Epithelial cell of esophagus (primary cell): ENCODE measurements at regions not wholly inside any gene's neighbourhood (a gene's known extent, or its start where the extent isn't known, plus 50 kb on each side); places are given as distances from the start of the nearest gene placed in this dataset.
"Not testable (repeated sequence)": the region's sequence is repeated elsewhere in the genome, so short reads cannot be mapped to it uniquely, and the experiment has no call there.

Experiments
- DNase-seq: peaks from one replicate; pipeline ENCODE4 v3.0.0; 2010; ENCODE audit warnings: low read depth
- H3K4me3 ChIP-seq: 2 replicates; pipeline ENCODE4 v1.5.1; 2011; ENCODE audit warnings: mild to moderate bottlenecking, low read length, control low read depth
- TF ChIP-seq, protein P1 (sequence below): IDR thresholded peaks from 2 replicates; pipeline ENCODE4 v1.5.1; 2011; ENCODE audit warnings: low read depth, mild to moderate bottlenecking, low read length, control low read depth, inconsistent platforms; ENCODE audit not compliant: insufficient read depth; ENCODE audit errors: missing control alignments

DNA sequence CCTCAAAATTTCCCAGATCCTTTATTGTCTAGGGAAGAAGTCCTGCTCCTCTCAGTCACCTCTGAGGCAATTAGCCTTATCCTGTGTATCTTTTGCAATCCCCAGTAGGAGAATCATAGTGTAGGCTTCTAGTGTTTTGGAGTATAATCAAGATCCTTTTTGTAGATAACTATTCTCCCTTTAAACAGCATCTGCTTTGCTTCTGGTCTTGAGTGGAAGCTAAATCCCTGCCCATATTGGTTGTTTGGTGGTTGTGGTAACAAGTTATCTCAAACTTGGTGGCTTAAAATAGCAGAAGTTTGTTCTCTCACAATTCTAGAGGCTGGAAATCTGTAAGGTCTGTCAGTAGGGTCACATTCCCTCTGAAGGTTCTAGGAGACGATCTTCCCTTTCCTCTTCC, 217.5 kb upstream of the RASGRP1 start:
- TF ChIP-seq, protein P1, sequence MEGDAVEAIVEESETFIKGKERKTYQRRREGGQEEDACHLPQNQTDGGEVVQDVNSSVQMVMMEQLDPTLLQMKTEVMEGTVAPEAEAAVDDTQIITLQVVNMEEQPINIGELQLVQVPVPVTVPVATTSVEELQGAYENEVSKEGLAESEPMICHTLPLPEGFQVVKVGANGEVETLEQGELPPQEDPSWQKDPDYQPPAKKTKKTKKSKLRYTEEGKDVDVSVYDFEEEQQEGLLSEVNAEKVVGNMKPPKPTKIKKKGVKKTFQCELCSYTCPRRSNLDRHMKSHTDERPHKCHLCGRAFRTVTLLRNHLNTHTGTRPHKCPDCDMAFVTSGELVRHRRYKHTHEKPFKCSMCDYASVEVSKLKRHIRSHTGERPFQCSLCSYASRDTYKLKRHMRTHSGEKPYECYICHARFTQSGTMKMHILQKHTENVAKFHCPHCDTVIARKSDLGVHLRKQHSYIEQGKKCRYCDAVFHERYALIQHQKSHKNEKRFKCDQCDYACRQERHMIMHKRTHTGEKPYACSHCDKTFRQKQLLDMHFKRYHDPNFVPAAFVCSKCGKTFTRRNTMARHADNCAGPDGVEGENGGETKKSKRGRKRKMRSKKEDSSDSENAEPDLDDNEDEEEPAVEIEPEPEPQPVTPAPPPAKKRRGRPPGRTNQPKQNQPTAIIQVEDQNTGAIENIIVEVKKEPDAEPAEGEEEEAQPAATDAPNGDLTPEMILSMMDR = no peak

DNA sequence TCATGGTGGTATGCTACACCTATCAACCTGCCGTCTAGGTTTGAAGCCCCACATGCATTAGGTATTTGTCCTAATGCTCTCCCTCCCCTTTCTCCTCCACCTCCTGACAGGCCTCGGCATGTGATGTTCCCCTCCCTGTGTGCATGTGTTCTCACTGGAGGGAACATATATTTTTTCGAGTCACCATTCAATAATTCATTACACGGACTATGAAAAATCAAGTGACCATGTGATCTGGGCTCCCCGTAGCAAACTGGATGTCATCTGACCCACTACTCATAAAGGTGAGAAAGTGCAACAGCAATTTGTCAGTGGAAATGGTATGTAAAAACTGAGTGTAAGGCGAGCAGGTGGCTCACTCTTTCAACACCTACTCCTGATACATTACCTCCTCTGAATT, 224.3 kb upstream of the RASGRP1 start:
- peak; percentile 6 for DNase-seq
- TF ChIP-seq, protein P1 = no peak
- H3K4me3 ChIP-seq = no peak overlapping the region

More for the DNA sequence above, 217.5 kb upstream of the RASGRP1 start:
- DNase-seq = no peak
- H3K4me3 ChIP-seq = no peak overlapping the region

DNA sequence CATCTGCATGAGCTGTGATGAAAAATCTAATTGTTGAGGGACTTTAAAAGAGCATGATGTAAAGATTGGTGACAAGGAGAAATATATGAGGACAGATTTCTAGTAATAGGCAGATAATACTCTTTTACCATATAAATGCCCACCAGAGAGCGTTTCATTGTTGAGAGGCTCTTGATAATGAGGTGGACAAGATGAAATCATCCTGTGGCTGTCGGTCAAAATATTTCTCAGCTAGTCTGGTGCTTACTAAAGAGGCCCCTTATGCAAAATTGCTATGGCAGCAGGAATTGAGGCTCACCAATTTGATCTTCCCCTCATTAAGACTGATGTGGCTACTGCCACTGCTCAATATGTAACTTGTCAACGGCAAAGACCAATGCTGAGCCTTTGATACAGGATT, 225.0 kb upstream of the RASGRP1 start:
- no peak overlapping the region for H3K4me3 ChIP-seq
- TF ChIP-seq, protein P1 = no peak
- DNase-seq = no peak

DNA sequence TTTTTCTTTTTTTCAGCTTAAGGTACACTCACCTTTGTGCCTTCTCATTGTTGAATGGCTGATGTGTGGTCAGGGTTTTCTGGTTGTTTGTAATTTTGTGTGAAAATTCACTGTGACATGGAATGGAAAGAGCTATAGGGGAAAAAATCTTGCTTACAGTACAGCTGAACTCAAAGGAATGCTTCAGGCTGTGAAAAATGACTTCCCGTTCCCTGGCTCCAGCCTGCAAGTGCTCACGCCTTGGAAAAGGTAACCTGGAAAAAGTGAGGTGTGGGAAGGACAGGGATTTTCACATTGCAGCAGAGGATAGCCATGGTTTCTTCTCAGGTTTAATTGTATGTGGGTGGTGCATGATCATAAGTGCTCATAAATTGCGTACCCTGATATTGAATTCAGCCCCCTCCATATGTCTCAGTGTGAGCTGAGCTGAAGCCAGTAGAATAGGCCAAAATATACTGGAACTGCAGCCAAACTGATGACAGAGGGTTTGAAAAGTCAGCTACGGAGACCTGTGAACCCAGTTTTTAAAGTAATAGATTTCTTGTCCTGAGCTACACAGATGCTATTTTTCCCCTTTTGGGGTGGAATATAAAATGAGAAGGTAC, 228.7 kb upstream of the RASGRP1 start:
- no peak for DNase-seq
- TF ChIP-seq, protein P1 = no peak

DNA sequence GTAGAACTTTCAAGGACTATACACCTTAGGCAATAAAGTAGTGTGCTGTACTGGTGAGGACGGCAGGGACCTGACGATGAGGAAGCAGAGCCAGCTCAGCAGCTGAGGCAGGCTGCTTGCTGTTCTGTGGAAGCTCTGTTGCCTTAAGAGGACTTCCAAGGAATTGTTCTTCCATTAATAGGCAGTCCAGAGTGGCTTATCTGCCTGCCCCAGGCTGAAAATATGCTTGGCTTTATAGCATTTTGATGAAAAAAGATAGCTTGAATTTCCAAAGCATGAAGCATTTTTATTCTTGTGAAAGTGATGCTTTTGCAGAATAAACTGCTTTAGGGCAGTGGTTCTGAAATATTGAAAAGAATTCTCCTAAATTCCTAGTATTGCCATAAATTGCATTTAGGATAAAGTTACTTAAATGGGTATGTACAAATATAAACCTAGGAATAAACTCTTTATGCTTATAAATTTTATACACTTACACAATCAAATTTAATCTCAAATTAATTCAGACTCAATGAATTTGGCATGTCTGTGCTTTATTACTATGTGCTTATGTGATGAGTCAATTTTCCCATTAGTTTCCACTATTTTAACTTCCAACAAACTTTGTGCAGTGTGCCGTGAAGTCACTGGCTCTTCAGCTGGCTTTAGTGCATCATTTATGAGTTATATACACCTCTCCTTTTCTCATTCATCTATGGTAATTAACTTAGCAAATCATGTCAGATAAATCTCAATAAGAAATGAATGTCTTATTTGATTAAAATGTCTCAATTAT, 231.0 kb upstream of the RASGRP1 start:
- TF ChIP-seq, protein P1 = no peak
- DNase-seq = no peak
- H3K4me3 ChIP-seq = no peak overlapping the region

More for the DNA sequence above, 228.7 kb upstream of the RASGRP1 start:
- no peak overlapping the region for H3K4me3 ChIP-seq

DNA sequence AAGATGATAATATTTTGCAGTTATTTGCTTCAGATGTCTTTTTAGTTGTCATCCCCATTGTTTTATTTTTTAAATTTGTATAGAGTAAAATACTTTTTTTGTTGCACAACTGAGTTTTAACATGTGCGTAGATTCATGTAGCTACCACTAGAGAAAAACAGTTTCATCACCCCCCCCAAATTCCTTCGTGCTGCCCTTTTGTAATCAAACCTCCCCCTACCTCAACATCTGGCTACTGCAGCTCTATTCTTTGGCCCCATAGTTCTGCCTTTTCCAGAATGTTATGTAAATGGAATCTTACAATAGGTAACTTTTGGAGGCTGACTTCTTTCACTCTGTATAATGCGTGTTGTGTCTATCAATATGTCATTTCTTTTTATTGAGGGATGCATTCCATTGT, 232.0 kb upstream of the RASGRP1 start:
- TF ChIP-seq, protein P1 = no peak
- H3K4me3 ChIP-seq = no peak overlapping the region
- DNase-seq = no peak

DNA sequence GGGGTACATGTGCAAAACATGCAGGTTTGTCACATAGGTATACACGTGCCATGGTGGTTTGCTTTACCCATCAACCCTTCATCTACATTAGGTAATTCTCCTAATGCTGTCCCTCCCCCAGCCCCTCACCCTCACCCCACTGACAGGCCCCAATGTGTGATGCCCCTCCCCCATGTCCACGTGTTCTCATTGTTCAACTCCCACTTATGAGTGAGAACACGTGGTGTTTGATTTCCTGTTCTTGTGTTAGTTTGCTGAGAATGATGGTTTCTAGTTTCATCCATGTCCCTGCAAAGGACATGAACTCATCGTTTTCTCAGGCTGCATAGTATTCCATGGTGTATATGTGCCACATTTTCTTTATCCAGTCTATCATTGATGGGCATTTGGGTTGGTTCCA, 232.9 kb upstream of the RASGRP1 start:
- not testable (repeated sequence) for DNase-seq, H3K4me3 ChIP-seq

DNA sequence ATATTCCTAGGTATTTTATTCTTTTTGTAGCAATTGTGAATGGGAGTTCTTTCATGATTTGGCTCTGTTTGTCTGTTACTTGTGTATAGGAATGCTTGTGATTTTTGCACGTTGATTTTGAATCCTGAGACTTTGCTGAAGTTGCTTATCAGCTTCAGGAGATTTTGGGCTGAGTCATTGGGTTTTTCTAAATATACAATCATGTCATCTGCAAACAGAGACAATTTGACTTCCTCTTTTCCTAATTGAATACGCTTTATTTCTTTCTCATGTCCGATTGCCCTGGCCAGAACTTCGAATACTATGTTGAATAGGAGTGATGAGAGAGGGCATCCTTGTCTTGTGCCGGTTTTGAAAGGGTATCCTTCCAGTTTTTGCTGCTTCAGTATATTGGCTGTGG, 234.6 kb upstream of the RASGRP1 start:
- H3K4me3 ChIP-seq, DNase-seq: not testable (repeated sequence)
